ENCODE measurements at regions not wholly inside any gene's neighbourhood (a gene's known extent, or its start where the extent isn't known, plus 50 kb on each side); places are given as distances from the start of the nearest gene placed in this dataset.
A peak's percentile ranks its signal among the peaks of the same experiment; 100 is the strongest.

GRCh38 chr1:209218981-209219380 lies 364.5 kb upstream of the CAMK1G start:
- no peak overlapping the region for H3K4me3 ChIP-seq (ENCODE audit: low read length)
- no peak for DNase-seq (ENCODE audit: low read depth, low spot score)

- peak; percentile 92 for DNase-seq (ENCODE audit: low read depth, low spot score)
- peak overlapping the region; percentile 21 for H3K4me3 ChIP-seq (ENCODE audit: low read length)
Measured at GRCh38 chr1:209219791-209220524, 363.6 kb upstream of the CAMK1G start.

GRCh38 chr1:209222826-209223225 lies 360.7 kb upstream of the CAMK1G start:
- DNase-seq (ENCODE audit: low read depth, low spot score) = no peak
- no peak overlapping the region for H3K4me3 ChIP-seq (ENCODE audit: low read length)

GRCh38 chr1:209223791-209224190 lies 359.7 kb upstream of the CAMK1G start:
- no peak overlapping the region for H3K4me3 ChIP-seq (ENCODE audit: low read length)
- no peak for DNase-seq (ENCODE audit: low read depth, low spot score)

- DNase-seq (ENCODE audit: low read depth, low spot score) = no peak
- H3K4me3 ChIP-seq (ENCODE audit: low read length) = no peak overlapping the region
Measured at GRCh38 chr1:209224886-209225285, 358.6 kb upstream of the CAMK1G start.

- H3K4me3 ChIP-seq (ENCODE audit: low read length) = no peak overlapping the region
- no peak for DNase-seq (ENCODE audit: low read depth, low spot score)
Measured at GRCh38 chr1:209227171-209227570, 356.3 kb upstream of the CAMK1G start.

GRCh38 chr1:209227941-209228340 lies 355.6 kb upstream of the CAMK1G start:
- H3K4me3 ChIP-seq (ENCODE audit: low read length) = no peak overlapping the region
- DNase-seq (ENCODE audit: low read depth, low spot score) = no peak

- DNase-seq (ENCODE audit: low read depth, low spot score) = no peak
Measured at GRCh38 chr1:209229494-209230061, 353.9 kb upstream of the CAMK1G start.

GRCh38 chr1:209230314-209230713 lies 353.2 kb upstream of the CAMK1G start:
- H3K4me3 ChIP-seq (ENCODE audit: low read length) = no peak overlapping the region
- no peak for DNase-seq (ENCODE audit: low read depth, low spot score)

More at GRCh38 chr1:209229494-209230061, 353.9 kb upstream of the CAMK1G start:
- no peak overlapping the region for H3K4me3 ChIP-seq (ENCODE audit: low read length)

- no peak for DNase-seq (ENCODE audit: low read depth, low spot score)
- no peak overlapping the region for H3K4me3 ChIP-seq (ENCODE audit: low read length)
Measured at GRCh38 chr1:209231476-209232156, 351.9 kb upstream of the CAMK1G start.

- no peak for DNase-seq (ENCODE audit: low read depth, low spot score)
- H3K4me3 ChIP-seq (ENCODE audit: low read length) = no peak overlapping the region
Measured at GRCh38 chr1:209232197-209232596, 351.3 kb upstream of the CAMK1G start.

GRCh38 chr1:209232759-209233158 lies 350.8 kb upstream of the CAMK1G start:
- DNase-seq (ENCODE audit: low read depth, low spot score) = no peak
- no peak overlapping the region for H3K4me3 ChIP-seq (ENCODE audit: low read length)

- no peak for DNase-seq (ENCODE audit: low read depth, low spot score)
- H3K4me3 ChIP-seq (ENCODE audit: low read length) = no peak overlapping the region
Measured at GRCh38 chr1:209235166-209235565, 348.3 kb upstream of the CAMK1G start.

- DNase-seq (ENCODE audit: low read depth, low spot score) = no peak
- H3K4me3 ChIP-seq (ENCODE audit: low read length) = no peak overlapping the region
Measured at GRCh38 chr1:209238356-209238755, 345.2 kb upstream of the CAMK1G start.

GRCh38 chr1:209240351-209240750 lies 343.2 kb upstream of the CAMK1G start:
- H3K4me3 ChIP-seq (ENCODE audit: low read length) = no peak overlapping the region
- DNase-seq (ENCODE audit: low read depth, low spot score) = no peak

- DNase-seq (ENCODE audit: low read depth, low spot score) = no peak
- H3K4me3 ChIP-seq (ENCODE audit: low read length) = no peak overlapping the region
Measured at GRCh38 chr1:209241487-209241886, 342.0 kb upstream of the CAMK1G start.

GRCh38 chr1:209248649-209249279 lies 334.8 kb upstream of the CAMK1G start:
- DNase-seq (ENCODE audit: low read depth, low spot score) = peak; percentile 73
- no peak overlapping the region for H3K4me3 ChIP-seq (ENCODE audit: low read length)

GRCh38 chr1:209249280-209249670 lies 334.2 kb upstream of the CAMK1G start:
- DNase-seq (ENCODE audit: low read depth, low spot score) = no peak

GRCh38 chr1:209249785-209250440 lies 333.6 kb upstream of the CAMK1G start:
- no peak for DNase-seq (ENCODE audit: low read depth, low spot score)
- H3K4me3 ChIP-seq (ENCODE audit: low read length) = no peak overlapping the region

More at GRCh38 chr1:209249280-209249670, 334.2 kb upstream of the CAMK1G start:
- H3K4me3 ChIP-seq (ENCODE audit: low read length) = no peak overlapping the region
